ENCODE measurements at regions not wholly inside any gene's neighbourhood (a gene's known extent, or its start where the extent isn't known, plus 50 kb on each side); places are given as distances from the start of the nearest gene placed in this dataset.

GRCh38 chr11:119992171-119993051 lies 145.5 kb downstream of the TRIM29 start:
- no peak for DNase-seq (ENCODE audit: extremely low spot score)
- H3K4me3 ChIP-seq (ENCODE audit: low read depth, low read length) = no peak overlapping the region
- no peak overlapping the region for H3K27ac ChIP-seq (ENCODE audit: low read depth)
- H3K4me1 ChIP-seq (ENCODE audit: insufficient read depth) = no peaks in the 10 kb centered on the region
- H3K36me3 ChIP-seq (ENCODE audit: insufficient read depth) = no peaks in the 10 kb centered on the region
- WGBS = 84% methylated on average over 23 of the region's 23 CpGs

GRCh38 chr11:119991669-119992068 lies 146.2 kb downstream of the TRIM29 start:
- H3K36me3 ChIP-seq (ENCODE audit: insufficient read depth) = no peaks in the 10 kb centered on the region
- 82% methylated on average over 3 of the region's 3 CpGs for WGBS
- DNase-seq (ENCODE audit: extremely low spot score) = no peak
- no peaks in the 10 kb centered on the region for H3K4me1 ChIP-seq (ENCODE audit: insufficient read depth)
- no peak overlapping the region for H3K4me3 ChIP-seq (ENCODE audit: low read depth, low read length)
- H3K27ac ChIP-seq (ENCODE audit: low read depth) = no peak overlapping the region

GRCh38 chr11:119991022-119991404 lies 146.9 kb downstream of the TRIM29 start:
- 90% methylated on average over 4 of the region's 4 CpGs for WGBS
- Histone ChIP-seq H3K4me1 (ENCODE audit: insufficient read depth) (no peaks in the 10 kb centered on the region), H3K4me3 (ENCODE audit: low read depth, low read length) (no peak overlapping the region), H3K27ac (ENCODE audit: low read depth) (no peak overlapping the region), H3K36me3 (ENCODE audit: insufficient read depth) (no peaks in the 10 kb centered on the region)
- DNase-seq (ENCODE audit: extremely low spot score) = no peak

- Histone ChIP-seq H3K36me3 (ENCODE audit: insufficient read depth) (no peaks in the 10 kb centered on the region), H3K27ac (ENCODE audit: low read depth) (no peak overlapping the region), H3K4me1 (ENCODE audit: insufficient read depth) (no peaks in the 10 kb centered on the region), H3K4me3 (ENCODE audit: low read depth, low read length) (no peak overlapping the region)
- WGBS = 56% methylated on average over 6 of the region's 6 CpGs
- no peak for DNase-seq (ENCODE audit: extremely low spot score)
Measured at GRCh38 chr11:119990309-119991021, 147.4 kb downstream of the TRIM29 start.

GRCh38 chr11:119989159-119989821 lies 148.6 kb downstream of the TRIM29 start:
- 72% methylated on average over 16 of the region's 16 CpGs for WGBS
- no peaks in the 10 kb centered on the region for H3K36me3 ChIP-seq (ENCODE audit: insufficient read depth)
- H3K27ac ChIP-seq (ENCODE audit: low read depth) = no peak overlapping the region
- H3K4me3 ChIP-seq (ENCODE audit: low read depth, low read length) = no peak overlapping the region
- no peaks in the 10 kb centered on the region for H3K4me1 ChIP-seq (ENCODE audit: insufficient read depth)
- no peak for DNase-seq (ENCODE audit: extremely low spot score)

- Histone ChIP-seq H3K4me3 (ENCODE audit: low read depth, low read length) (no peak overlapping the region), H3K36me3 (ENCODE audit: insufficient read depth) (no peaks in the 10 kb centered on the region), H3K27ac (ENCODE audit: low read depth) (no peak overlapping the region), H3K4me1 (ENCODE audit: insufficient read depth) (no peaks in the 10 kb centered on the region)
- DNase-seq (ENCODE audit: extremely low spot score) = no peak
- WGBS = 86% methylated on average over 14 of the region's 14 CpGs
Measured at GRCh38 chr11:119985551-119985950, 152.4 kb downstream of the TRIM29 start.

- no peak for DNase-seq (ENCODE audit: extremely low spot score)
- H3K4me1 ChIP-seq (ENCODE audit: insufficient read depth) = no peaks in the 10 kb centered on the region
- no peak overlapping the region for H3K4me3 ChIP-seq (ENCODE audit: low read depth, low read length)
- H3K27ac ChIP-seq (ENCODE audit: low read depth) = no peak overlapping the region
- H3K36me3 ChIP-seq (ENCODE audit: insufficient read depth) = no peaks in the 10 kb centered on the region
- WGBS = 94% methylated on average over 8 of the region's 8 CpGs
Measured at GRCh38 chr11:119983816-119984215, 154.1 kb downstream of the TRIM29 start.

GRCh38 chr11:119983240-119983732 lies 154.6 kb downstream of the TRIM29 start:
- Histone ChIP-seq H3K36me3 (ENCODE audit: insufficient read depth) (no peaks in the 10 kb centered on the region), H3K4me3 (ENCODE audit: low read depth, low read length) (no peak overlapping the region), H3K27ac (ENCODE audit: low read depth) (no peak overlapping the region), H3K4me1 (ENCODE audit: insufficient read depth) (no peaks in the 10 kb centered on the region)
- 58% methylated on average over 5 of the region's 5 CpGs for WGBS
- no peak for DNase-seq (ENCODE audit: extremely low spot score)

GRCh38 chr11:119982517-119983239 lies 155.2 kb downstream of the TRIM29 start:
- no peaks in the 10 kb centered on the region for H3K4me1 ChIP-seq (ENCODE audit: insufficient read depth)
- 53% methylated on average over 16 of the region's 16 CpGs for WGBS
- no peak overlapping the region for H3K4me3 ChIP-seq (ENCODE audit: low read depth, low read length)
- H3K36me3 ChIP-seq (ENCODE audit: insufficient read depth) = no peaks in the 10 kb centered on the region
- H3K27ac ChIP-seq (ENCODE audit: low read depth) = no peak overlapping the region
- no peak for DNase-seq (ENCODE audit: extremely low spot score)

- no peak overlapping the region for H3K27ac ChIP-seq (ENCODE audit: low read depth)
- WGBS = 68% methylated on average over 11 of the region's 11 CpGs
- H3K36me3 ChIP-seq (ENCODE audit: insufficient read depth) = no peaks in the 10 kb centered on the region
- no peak overlapping the region for H3K4me3 ChIP-seq (ENCODE audit: low read depth, low read length)
- no peak for DNase-seq (ENCODE audit: extremely low spot score)
- no peaks in the 10 kb centered on the region for H3K4me1 ChIP-seq (ENCODE audit: insufficient read depth)
Measured at GRCh38 chr11:119980431-119980830, 157.5 kb downstream of the TRIM29 start.

- 62% methylated on average over 5 of the region's 5 CpGs for whole genome bisulfite sequencing
- H3K4me3 ChIP-seq (ENCODE audit: low read depth, low read length) = no peak overlapping the region
Measured at GRCh38 chr11:119979701-119980100, 158.2 kb downstream of the TRIM29 start.

GRCh38 chr11:119978696-119979095 lies 159.2 kb downstream of the TRIM29 start:
- H3K4me1 ChIP-seq (ENCODE audit: insufficient read depth) = no peaks in the 10 kb centered on the region
- no peaks in the 10 kb centered on the region for H3K36me3 ChIP-seq (ENCODE audit: insufficient read depth)
- H3K4me3 ChIP-seq (ENCODE audit: low read depth, low read length) = no peak overlapping the region
- WGBS = 62% methylated on average over 3 of the region's 3 CpGs
- no peak for DNase-seq (ENCODE audit: extremely low spot score)
- no peak overlapping the region for H3K27ac ChIP-seq (ENCODE audit: low read depth)

More at GRCh38 chr11:119979701-119980100, 158.2 kb downstream of the TRIM29 start:
- Histone ChIP-seq H3K36me3 (ENCODE audit: insufficient read depth) (no peaks in the 10 kb centered on the region), H3K27ac (ENCODE audit: low read depth) (no peak overlapping the region), H3K4me1 (ENCODE audit: insufficient read depth) (no peaks in the 10 kb centered on the region)
- no peak for DNase-seq (ENCODE audit: extremely low spot score)

- H3K4me3 ChIP-seq (ENCODE audit: low read depth, low read length) = no peak overlapping the region
- H3K4me1 ChIP-seq (ENCODE audit: insufficient read depth) = no peaks in the 10 kb centered on the region
- WGBS = 62% methylated on average over 12 of the region's 12 CpGs
- H3K27ac ChIP-seq (ENCODE audit: low read depth) = no peak overlapping the region
- H3K36me3 ChIP-seq (ENCODE audit: insufficient read depth) = no peaks in the 10 kb centered on the region
- no peak for DNase-seq (ENCODE audit: extremely low spot score)
Measured at GRCh38 chr11:119977881-119978280, 160.0 kb downstream of the TRIM29 start.
